Kidney (tissue), 13 donors: ENCODE measurements at regions not wholly inside any gene's neighbourhood (a gene's known extent, or its start where the extent isn't known, plus 50 kb on each side); places are given as distances from the start of the nearest gene placed in this dataset.
"Not testable (repeated sequence)": the region's sequence is repeated elsewhere in the genome, so short reads cannot be mapped to it uniquely, and the experiment has no call there.

Source experiments
- DNase-seq, 5 donors: peaks; one replicate each; pipeline ENCODE4 v3.0.0-alpha.2; 2013 to 2020
- FAIRE-seq: peaks from 2 replicates; lab custom pipeline; 2012; peaks lifted over from hg19 to GRCh38; lab: Jason Lieb, UNC
- H3K27ac ChIP-seq, 2 donors: one replicate each; pipeline ENCODE4 v1.7.0; 2013; ENCODE audit warnings: low read depth in 2 of 2, low read length in 2 of 2, inconsistent platforms in 1 of 2
- H3K27me3 ChIP-seq: one replicate; pipeline ENCODE4 v1.7.1; 2013; ENCODE audit warnings: low read length, inconsistent platforms; ENCODE audit not compliant: control insufficient read depth, insufficient read depth
- H3K36me3 ChIP-seq, 3 donors: one replicate each; pipeline versions ENCODE4 v1.7.0 to v1.7.1; 2013; ENCODE audit warnings: low read length in 3 of 3, control low read depth in 1 of 3, inconsistent platforms in 1 of 3; ENCODE audit not compliant: insufficient read depth in 3 of 3, control insufficient read depth in 2 of 3
- H3K4me1 ChIP-seq, 3 donors: one replicate each; pipeline versions ENCODE4 v1.7.0 to v1.7.1; 2013; ENCODE audit warnings: low read length in 3 of 3, inconsistent platforms in 1 of 3, low read depth in 1 of 3; ENCODE audit not compliant: control insufficient read depth in 2 of 3, insufficient read depth in 2 of 3
- H3K4me3 ChIP-seq, 3 donors: one replicate each; pipeline versions ENCODE4 v1.7.0 to v1.8.1; 2013; ENCODE audit warnings: low read length in 3 of 3, control low read depth in 1 of 3, inconsistent platforms in 1 of 3
- H3K9ac ChIP-seq, 3 donors: one replicate each; pipeline versions ENCODE4 v1.7.0 to v1.7.1; 2013; ENCODE audit warnings: low read length in 3 of 3, control low read depth in 1 of 3, inconsistent platforms in 1 of 3
- H3K9me3 ChIP-seq, 3 donors: one replicate each; pipeline versions ENCODE4 v1.7.0 to v1.7.1; 2013; ENCODE audit warnings: low read length in 3 of 3, control low read depth in 1 of 3, inconsistent platforms in 1 of 3; ENCODE audit not compliant: control insufficient read depth in 2 of 3, insufficient read depth in 1 of 3
- intact Hi-C: fragments of 100-400 bp; cut with DNase I; formaldehyde crosslinking; loops from one replicate; pipeline ENCODE4 v1.11.1; 2022
- TF ChIP-seq, protein P1 (sequence below): IDR thresholded peaks from 3 replicates; pipeline ENCODE4 v1.5.1; 2012; ENCODE audit warnings: mild to moderate bottlenecking, moderate library complexity, borderline replicate concordance; ENCODE audit not compliant: insufficient read depth; ENCODE audit errors: extremely low read depth
- donor health status: control.
- donor health status: control.
- donor health status: control.
- donor health status: control.
- donor health status: control.
- donor health status: DM: yes; HTN: yes; CAD: no.
- donor health status: Normal renal cell carcinoma (clear cell type).

DNA sequence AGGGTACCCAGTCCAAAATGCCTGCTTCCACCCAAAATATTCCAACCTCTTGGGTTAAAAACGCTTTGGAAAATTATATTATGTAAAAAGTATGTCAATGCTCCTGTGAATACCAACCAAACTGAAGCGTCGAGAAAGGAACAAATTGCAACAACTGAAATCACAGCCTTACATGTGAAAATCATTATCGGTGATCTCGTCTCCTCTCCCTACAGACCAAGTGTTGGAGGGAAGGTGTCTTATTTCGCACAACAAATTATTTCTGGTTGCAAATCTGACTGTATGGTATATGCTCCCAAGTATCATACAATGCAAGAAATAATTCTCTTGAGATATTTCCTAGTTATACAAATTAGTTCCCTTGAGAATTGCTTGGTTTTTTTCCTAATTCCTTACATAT is 89.3 kb upstream of the CDYL2 start:
- no peak overlapping the region for H3K9ac ChIP-seq
- H3K36me3 ChIP-seq, result no peaks in the 10 kb centered on the region
- TF ChIP-seq, protein P1, sequence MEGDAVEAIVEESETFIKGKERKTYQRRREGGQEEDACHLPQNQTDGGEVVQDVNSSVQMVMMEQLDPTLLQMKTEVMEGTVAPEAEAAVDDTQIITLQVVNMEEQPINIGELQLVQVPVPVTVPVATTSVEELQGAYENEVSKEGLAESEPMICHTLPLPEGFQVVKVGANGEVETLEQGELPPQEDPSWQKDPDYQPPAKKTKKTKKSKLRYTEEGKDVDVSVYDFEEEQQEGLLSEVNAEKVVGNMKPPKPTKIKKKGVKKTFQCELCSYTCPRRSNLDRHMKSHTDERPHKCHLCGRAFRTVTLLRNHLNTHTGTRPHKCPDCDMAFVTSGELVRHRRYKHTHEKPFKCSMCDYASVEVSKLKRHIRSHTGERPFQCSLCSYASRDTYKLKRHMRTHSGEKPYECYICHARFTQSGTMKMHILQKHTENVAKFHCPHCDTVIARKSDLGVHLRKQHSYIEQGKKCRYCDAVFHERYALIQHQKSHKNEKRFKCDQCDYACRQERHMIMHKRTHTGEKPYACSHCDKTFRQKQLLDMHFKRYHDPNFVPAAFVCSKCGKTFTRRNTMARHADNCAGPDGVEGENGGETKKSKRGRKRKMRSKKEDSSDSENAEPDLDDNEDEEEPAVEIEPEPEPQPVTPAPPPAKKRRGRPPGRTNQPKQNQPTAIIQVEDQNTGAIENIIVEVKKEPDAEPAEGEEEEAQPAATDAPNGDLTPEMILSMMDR, result no peak
- DNase-seq (no peak), FAIRE-seq (no peak)
- H3K4me1 ChIP-seq, result no peaks in the 10 kb centered on the region
- no peak overlapping the region for H3K27ac ChIP-seq
- no peak overlapping the region for H3K4me3 ChIP-seq
- intact Hi-C loops, result no loop called here
- no peaks in the 10 kb centered on the region for H3K9me3 ChIP-seq
- H3K27me3 ChIP-seq, result no peaks in the 10 kb centered on the region

DNA sequence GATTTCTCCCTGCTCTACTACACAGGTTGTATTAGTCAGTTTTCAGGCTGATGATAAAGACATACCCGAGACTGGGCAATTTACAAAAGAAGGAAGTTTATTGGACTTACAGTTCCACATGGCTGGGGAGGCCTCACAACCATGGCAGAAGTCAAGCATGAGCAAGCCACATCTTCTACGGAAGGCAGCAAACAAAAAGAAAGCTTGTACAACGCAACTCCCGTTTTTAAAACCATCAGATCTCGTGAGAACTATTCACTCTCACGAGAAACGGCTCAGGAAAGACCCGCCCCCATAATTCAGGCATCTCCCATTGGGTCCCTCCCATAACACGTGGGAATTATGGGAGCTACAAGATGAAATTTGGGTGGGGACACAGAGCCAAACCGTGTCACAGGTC is 88.0 kb upstream of the CDYL2 start:
- H3K36me3 ChIP-seq, H3K4me1 ChIP-seq, DNase-seq, H3K27me3 ChIP-seq, H3K4me3 ChIP-seq, H3K27ac ChIP-seq, H3K9ac ChIP-seq, FAIRE-seq, H3K9me3 ChIP-seq, intact Hi-C loops: not testable (repeated sequence)

DNA sequence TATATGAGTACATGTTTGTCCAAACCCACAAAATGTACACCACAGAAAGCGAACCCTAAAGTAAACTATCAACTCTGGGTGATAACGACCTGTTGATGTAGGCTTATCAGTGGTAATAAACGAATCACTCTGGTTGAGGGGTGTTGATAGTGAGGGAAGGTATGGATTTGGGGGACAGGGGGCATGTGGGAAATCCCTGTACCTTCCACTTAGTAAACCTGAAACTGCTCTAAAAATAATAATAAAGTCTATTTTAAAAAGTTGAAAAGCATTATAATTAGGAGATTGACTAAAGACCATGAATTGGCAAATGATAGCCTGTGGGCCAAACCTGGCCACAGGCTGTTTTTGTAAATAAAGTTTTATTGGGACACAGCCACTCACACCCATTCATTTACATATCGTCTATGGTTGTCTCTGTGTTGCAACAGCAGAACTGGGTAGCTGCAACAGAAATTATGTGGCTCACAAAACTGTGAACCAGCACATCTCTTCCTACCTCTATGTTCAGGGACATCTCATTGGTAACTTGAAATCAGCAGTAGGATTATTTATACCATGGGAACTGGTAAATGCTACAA is 85.5 kb upstream of the CDYL2 start:
- intact Hi-C loops, result no loop called here
- Histone ChIP-seq H3K9me3 (no peaks in the 10 kb centered on the region), H3K4me3 (no peak overlapping the region), H3K36me3 (no peaks in the 10 kb centered on the region), H3K27me3 (no peaks in the 10 kb centered on the region), H3K27ac (no peak overlapping the region), H3K9ac (no peak overlapping the region), H3K4me1 (no peaks in the 10 kb centered on the region)
- DNase-seq (no peak), FAIRE-seq (no peak)
- TF ChIP-seq, protein P1, result no peak

GRCh38 chr16:80887062-80887461 is 82.7 kb upstream of the CDYL2 start:
- no peak overlapping the region for H3K4me3 ChIP-seq
- TF ChIP-seq, protein P1, result no peak
- H3K9me3 ChIP-seq, result no peaks in the 10 kb centered on the region
- intact Hi-C loops, result no loop called here
- FAIRE-seq, result no peak
- H3K9ac ChIP-seq, result no peak overlapping the region
- H3K27me3 ChIP-seq, result no peaks in the 10 kb centered on the region
- no peak for DNase-seq
- no peaks in the 10 kb centered on the region for H3K36me3 ChIP-seq
- H3K27ac ChIP-seq, result no peak overlapping the region
- H3K4me1 ChIP-seq, result no peaks in the 10 kb centered on the region
